Activated CD8-positive, alpha-beta T cell treated with anti-CD3 and anti-CD28 coated beads, Interleukin-2, amount 10 ng/mL, durations not matched to agents 7 days and 5 days (primary cell): ENCODE measurements at regions not wholly inside any gene's neighbourhood (a gene's known extent, or its start where the extent isn't known, plus 50 kb on each side); places are given as distances from the start of the nearest gene placed in this dataset.
"Not testable (repeated sequence)": the region's sequence is repeated elsewhere in the genome, so short reads cannot be mapped to it uniquely, and the experiment has no call there.

Experiments
- ATAC-seq: fragments of 150-1000 bp; cut with Tn5 transposase; one replicate; pipeline ENCODE4 v1.10.0; 2021; ENCODE audit warnings: moderate library complexity
- CTCF ChIA-PET: fragments of 350-600 bp; sonication (Branson Sonifier 250); formaldehyde crosslinking; loops from one replicate; lab custom pipeline; 2021; ENCODE audit warnings: antibody characterized with exemption; lab: Charles Lee
- POLR2A ChIA-PET: fragments of 350-600 bp; sonication (Branson Sonifier 250); formaldehyde crosslinking; loops from one replicate; lab custom pipeline; 2021; ENCODE audit warnings: antibody characterized with exemption; lab: Charles Lee
- DNase-seq: peaks from one replicate; pipeline ENCODE4 v3.0.0-alpha.2; 2020
- H3K27ac Mint-ChIP-seq: one replicate; pipeline ENCODE4 v1.8.0; 2021; ENCODE audit warnings: mild to moderate bottlenecking, mixed read lengths
- H3K27me3 Mint-ChIP-seq: one replicate; pipeline ENCODE4 v1.8.0; 2021; ENCODE audit warnings: low read depth, mixed read lengths
- H3K36me3 Mint-ChIP-seq: one replicate; pipeline ENCODE4 v1.8.0; 2021; ENCODE audit warnings: low read depth, mixed read lengths
- H3K4me1 Mint-ChIP-seq: one replicate; pipeline ENCODE4 v1.8.0; 2021; ENCODE audit warnings: low read depth, mixed read lengths
- H3K4me3 Mint-ChIP-seq: one replicate; pipeline ENCODE4 v1.8.0; 2021; ENCODE audit warnings: mild to moderate bottlenecking, mixed read lengths
- H3K9me3 Mint-ChIP-seq: one replicate; pipeline ENCODE4 v1.8.0; 2022; ENCODE audit warnings: mixed read lengths; ENCODE audit not compliant: insufficient read depth

DNA sequence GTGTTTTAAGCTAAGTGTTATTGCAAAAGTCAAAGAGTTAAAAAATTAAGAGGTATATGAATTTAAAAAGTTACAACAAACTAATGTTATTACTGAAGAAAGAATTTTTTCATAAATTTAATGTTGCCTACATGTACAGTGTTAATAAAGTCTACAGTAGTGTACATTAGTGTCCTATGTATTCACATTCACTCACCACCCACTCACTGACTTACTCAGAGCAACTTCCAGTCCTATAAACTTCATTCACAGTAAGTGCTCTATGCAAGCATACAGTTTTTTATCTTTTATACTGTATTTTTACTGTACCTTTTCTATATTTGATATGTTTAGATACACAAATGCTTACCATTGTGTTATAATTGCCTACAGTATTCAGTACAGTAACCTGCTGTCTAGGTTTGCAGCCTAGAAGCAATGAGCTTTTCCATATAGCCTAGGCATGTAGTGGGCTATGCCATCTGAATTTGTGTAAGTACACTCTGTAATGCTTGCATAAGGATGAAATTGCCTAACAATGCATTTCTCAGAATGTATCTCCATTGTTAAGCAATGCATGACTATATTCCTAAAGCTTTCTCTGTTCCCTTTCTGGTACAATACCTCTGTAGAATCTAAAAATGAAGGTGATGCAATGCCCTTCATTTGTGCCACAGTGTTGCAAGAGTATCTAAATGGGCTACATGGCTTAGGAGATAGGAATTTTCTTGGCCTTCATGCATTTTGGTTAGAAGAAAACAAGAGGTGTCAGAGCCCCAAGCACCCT lies 370.8 kb upstream of the NT5C1B start:
- Mint-ChIP-seq H3K4me3 (no peak overlapping the region), H3K36me3 (no peaks in the 10 kb centered on the region), H3K27ac (no peak overlapping the region), H3K4me1 (no peaks in the 10 kb centered on the region), H3K27me3 (no peaks in the 10 kb centered on the region), H3K9me3 (no peaks in the 10 kb centered on the region)
- POLR2A ChIA-PET: no interaction called here
- CTCF ChIA-PET: no interaction called here
- no peak for ATAC-seq
- DNase-seq: no peak

GRCh38 chr2:18959200-18959599 lies 369.8 kb upstream of the NT5C1B start:
- H3K4me1 Mint-ChIP-seq: no peaks in the 10 kb centered on the region
- no peaks in the 10 kb centered on the region for H3K27me3 Mint-ChIP-seq
- no peak for DNase-seq
- no peaks in the 10 kb centered on the region for H3K9me3 Mint-ChIP-seq
- ChIA-PET POLR2A (no interaction called here), CTCF (no interaction called here)
- no peak overlapping the region for H3K4me3 Mint-ChIP-seq
- no peak for ATAC-seq
- H3K36me3 Mint-ChIP-seq: no peaks in the 10 kb centered on the region
- H3K27ac Mint-ChIP-seq: no peak overlapping the region

- Mint-ChIP-seq H3K9me3 (no peaks in the 10 kb centered on the region), H3K4me3 (no peak overlapping the region)
- CTCF ChIA-PET: no interaction called here
These were observed 368.5 kb upstream of the NT5C1B start for GRCh38 chr2:18957909-18958308.

GRCh38 chr2:18950361-18950851 lies 361.0 kb upstream of the NT5C1B start:
- Mint-ChIP-seq H3K27me3 (no peaks in the 10 kb centered on the region), H3K4me1 (no peaks in the 10 kb centered on the region), H3K36me3 (no peaks in the 10 kb centered on the region), H3K9me3 (no peaks in the 10 kb centered on the region), H3K4me3 (no peak overlapping the region), H3K27ac (no peak overlapping the region)
- DNase-seq: no peak
- ChIA-PET POLR2A (no interaction called here), CTCF (no interaction called here)
- ATAC-seq: no peak

More at GRCh38 chr2:18957909-18958308, 368.5 kb upstream of the NT5C1B start:
- H3K36me3 Mint-ChIP-seq: no peaks in the 10 kb centered on the region
- no peak overlapping the region for H3K27ac Mint-ChIP-seq
- ATAC-seq: no peak
- DNase-seq: no peak
- H3K27me3 Mint-ChIP-seq: no peaks in the 10 kb centered on the region
- no peaks in the 10 kb centered on the region for H3K4me1 Mint-ChIP-seq
- POLR2A ChIA-PET: no interaction called here

DNA sequence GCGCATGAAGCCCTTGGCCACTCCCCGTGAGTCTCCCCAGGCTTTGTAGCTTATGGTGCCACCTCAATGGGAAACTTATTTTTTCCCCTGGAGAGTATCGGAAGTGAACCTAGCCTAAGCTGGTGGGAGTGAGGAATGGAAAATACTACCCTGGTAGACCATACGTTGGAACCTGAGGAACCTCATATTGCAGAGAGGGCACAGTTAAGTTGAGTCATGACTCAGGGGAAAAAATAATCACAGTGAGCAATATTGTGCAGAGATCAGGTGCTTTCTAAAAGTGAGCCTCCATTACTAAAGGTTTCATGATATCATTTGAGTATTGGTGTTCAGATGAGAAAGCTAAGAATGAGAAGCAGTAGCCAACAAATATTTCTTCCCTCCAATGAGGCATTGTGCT lies 360.5 kb upstream of the NT5C1B start:
- ChIA-PET POLR2A (no interaction called here), CTCF (no interaction called here)
- Mint-ChIP-seq H3K4me1 (no peaks in the 10 kb centered on the region), H3K36me3 (no peaks in the 10 kb centered on the region), H3K9me3 (no peaks in the 10 kb centered on the region), H3K4me3 (no peak overlapping the region), H3K27ac (no peak overlapping the region), H3K27me3 (no peaks in the 10 kb centered on the region)
- ATAC-seq: no peak
- no peak for DNase-seq

- H3K36me3 Mint-ChIP-seq: no peaks in the 10 kb centered on the region
- ATAC-seq (no peak), DNase-seq (no peak)
- H3K27ac Mint-ChIP-seq: no peak overlapping the region
- no peak overlapping the region for H3K4me3 Mint-ChIP-seq
- H3K27me3 Mint-ChIP-seq: no peaks in the 10 kb centered on the region
- ChIA-PET POLR2A (no interaction called here), CTCF (no interaction called here)
- H3K4me1 Mint-ChIP-seq: no peaks in the 10 kb centered on the region
- H3K9me3 Mint-ChIP-seq: no peaks in the 10 kb centered on the region
These were observed 350.8 kb upstream of the NT5C1B start for GRCh38 chr2:18940184-18940583.

DNA sequence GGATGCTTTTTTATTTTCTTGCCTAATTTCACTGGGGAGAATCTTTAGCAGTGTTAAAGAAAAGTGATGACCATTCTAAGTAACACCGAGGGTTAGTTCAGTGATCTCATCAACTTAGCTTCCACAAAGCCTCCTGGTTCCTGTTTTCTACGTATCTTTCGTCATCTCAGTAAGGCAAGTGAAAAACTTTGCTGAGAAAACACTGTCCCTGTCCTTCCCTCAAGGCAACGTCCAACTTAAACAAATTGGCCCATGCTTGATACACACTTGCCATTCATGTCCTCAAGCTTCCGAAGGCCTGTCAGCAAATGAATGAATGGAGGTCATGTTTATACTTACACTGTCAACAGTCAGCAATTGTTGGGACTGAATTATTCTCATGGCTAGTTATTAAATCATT lies 350.4 kb upstream of the NT5C1B start:
- H3K9me3 Mint-ChIP-seq, H3K36me3 Mint-ChIP-seq, POLR2A ChIA-PET, CTCF ChIA-PET, H3K4me1 Mint-ChIP-seq, ATAC-seq, H3K27me3 Mint-ChIP-seq, H3K27ac Mint-ChIP-seq, DNase-seq, H3K4me3 Mint-ChIP-seq: not testable (repeated sequence)

- Mint-ChIP-seq H3K36me3 (no peaks in the 10 kb centered on the region), H3K27ac (no peak overlapping the region), H3K27me3 (no peaks in the 10 kb centered on the region), H3K9me3 (no peaks in the 10 kb centered on the region), H3K4me3 (no peak overlapping the region), H3K4me1 (no peaks in the 10 kb centered on the region)
- ChIA-PET CTCF (no interaction called here), POLR2A (no interaction called here)
- DNase-seq (no peak), ATAC-seq (no peak)
These were observed 345.5 kb upstream of the NT5C1B start for GRCh38 chr2:18934886-18935285.

- no peak for ATAC-seq
- no peaks in the 10 kb centered on the region for H3K36me3 Mint-ChIP-seq
- H3K27me3 Mint-ChIP-seq: no peaks in the 10 kb centered on the region
- H3K4me1 Mint-ChIP-seq: no peaks in the 10 kb centered on the region
- DNase-seq: no peak
- ChIA-PET POLR2A (no interaction called here), CTCF (no interaction called here)
- H3K4me3 Mint-ChIP-seq: no peak overlapping the region
- H3K27ac Mint-ChIP-seq: no peak overlapping the region
- no peaks in the 10 kb centered on the region for H3K9me3 Mint-ChIP-seq
These were observed 343.5 kb upstream of the NT5C1B start for GRCh38 chr2:18932853-18933252.

- no peak for ATAC-seq
- Mint-ChIP-seq H3K36me3 (no peaks in the 10 kb centered on the region), H3K27ac (no peak overlapping the region), H3K9me3 (peaks cover 1% of the 10 kb centered on the region), H3K27me3 (no peaks in the 10 kb centered on the region), H3K4me3 (no peak overlapping the region), H3K4me1 (no peaks in the 10 kb centered on the region)
- POLR2A ChIA-PET: no interaction called here
- no peak for DNase-seq
- CTCF ChIA-PET: no interaction called here
These were observed 341.6 kb upstream of the NT5C1B start for GRCh38 chr2:18930971-18931370.

GRCh38 chr2:18927525-18928232 lies 338.3 kb upstream of the NT5C1B start:
- ChIA-PET POLR2A (no interaction called here), CTCF (no interaction called here)
- Mint-ChIP-seq H3K9me3 (peaks cover 4% of the 10 kb centered on the region), H3K27me3 (no peaks in the 10 kb centered on the region), H3K4me3 (no peak overlapping the region), H3K4me1 (no peaks in the 10 kb centered on the region), H3K36me3 (no peaks in the 10 kb centered on the region), H3K27ac (no peak overlapping the region)
- DNase-seq: no peak
- no peak for ATAC-seq

DNA sequence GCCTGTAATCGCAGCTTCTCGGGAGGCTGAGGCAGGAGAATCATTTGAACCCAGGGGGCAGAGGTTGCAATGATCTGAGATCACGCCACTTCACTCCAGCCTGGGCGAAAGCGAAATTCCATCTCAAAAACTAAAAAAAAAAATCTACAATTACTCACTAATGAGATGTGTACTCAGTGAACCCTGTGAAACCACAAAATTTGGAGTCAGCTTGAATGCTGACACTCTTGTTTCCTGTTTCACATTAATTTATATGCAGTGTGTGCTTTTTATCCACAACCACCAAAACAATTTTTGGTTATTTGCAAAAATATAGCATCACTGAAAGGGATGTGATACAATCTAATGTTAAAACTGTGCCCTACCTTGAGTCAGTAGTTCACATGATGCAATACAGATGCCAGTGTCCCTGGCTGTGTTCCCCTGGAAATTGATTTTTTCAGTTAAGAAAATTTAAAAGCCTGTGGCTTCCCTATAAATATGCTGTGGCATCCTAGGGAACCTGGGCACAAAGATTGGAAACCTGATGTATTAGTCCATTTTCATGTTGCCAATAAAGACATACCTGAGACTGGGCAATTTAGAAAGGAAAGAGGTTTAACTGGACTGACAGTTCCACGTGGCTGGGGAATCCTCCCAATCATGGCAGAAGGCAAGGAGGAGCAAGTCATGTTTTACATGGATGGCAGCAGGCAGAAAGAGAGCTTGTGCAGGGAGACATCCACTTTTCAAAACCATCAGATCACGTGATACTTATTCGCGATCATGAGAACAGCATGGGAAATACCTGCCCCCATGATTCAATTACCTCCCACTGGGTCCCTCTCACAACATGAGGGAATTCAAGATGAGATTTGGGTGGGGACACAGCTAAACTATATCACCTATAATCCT lies 337.5 kb upstream of the NT5C1B start:
- CTCF ChIA-PET: no interaction called here

More for the DNA sequence above, 337.5 kb upstream of the NT5C1B start:
- no peak for ATAC-seq
- no peak for DNase-seq
- Mint-ChIP-seq H3K4me3 (no peak overlapping the region), H3K9me3 (peaks cover 4% of the 10 kb centered on the region), H3K27ac (no peak overlapping the region), H3K27me3 (no peaks in the 10 kb centered on the region), H3K36me3 (no peaks in the 10 kb centered on the region), H3K4me1 (no peaks in the 10 kb centered on the region)
- POLR2A ChIA-PET: no interaction called here
